22Rv1 (cell line): ENCODE measurements at regions not wholly inside any gene's neighbourhood (a gene's known extent, or its start where the extent isn't known, plus 50 kb on each side); places are given as distances from the start of the nearest gene placed in this dataset.

ENCODE experiments used
- ZFX ChIP-seq: fragments of 450-650 bp; IDR thresholded peaks from 2 replicates; pipeline ENCODE4 v1.6.1; 2017; ENCODE audit warnings: antibody characterized with exemption, borderline replicate concordance
- TF ChIP-seq, protein P1 (sequence below): fragments of 450-650 bp; IDR thresholded peaks from 2 replicates; pipeline ENCODE4 v1.5.1; 2017; ENCODE audit warnings: mild to moderate bottlenecking

DNA sequence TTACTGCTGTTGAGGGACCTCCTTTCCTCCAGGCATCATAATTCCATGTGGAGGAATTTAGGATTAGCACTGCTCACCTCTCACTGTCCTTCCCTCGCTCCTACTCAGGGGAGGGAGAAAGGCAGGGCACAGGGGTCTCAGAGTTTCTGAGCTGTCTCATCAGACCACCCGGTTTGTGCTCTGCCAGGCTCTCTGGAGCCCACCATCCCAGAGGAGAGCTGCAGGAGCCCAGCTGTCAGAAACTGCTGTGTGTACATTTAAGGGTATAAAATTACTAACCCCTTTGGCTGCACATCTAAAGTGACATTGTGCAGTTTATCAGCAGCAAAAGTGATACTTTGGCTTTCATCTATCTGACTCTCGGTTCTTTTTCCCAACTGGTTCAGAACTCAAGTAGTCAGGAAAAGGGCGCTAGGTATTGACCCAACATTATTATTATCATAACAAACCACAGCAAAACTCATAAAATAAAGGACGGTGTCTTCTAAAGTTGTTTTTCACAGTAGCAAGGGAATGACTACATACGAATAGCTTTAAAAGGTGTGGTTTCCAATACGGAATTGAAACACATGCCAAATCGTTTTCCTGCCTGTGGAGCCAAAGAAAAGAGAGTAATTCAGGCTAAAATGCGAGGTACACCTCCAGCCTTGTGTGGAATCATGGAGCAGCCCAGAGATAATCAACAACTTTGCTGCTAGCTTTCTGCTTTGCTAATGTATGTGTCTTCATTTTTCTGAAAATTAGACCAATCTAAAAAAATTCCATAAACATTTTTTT lies 348.1 kb downstream of the TMEM167A start:
- TF ChIP-seq, protein P1, sequence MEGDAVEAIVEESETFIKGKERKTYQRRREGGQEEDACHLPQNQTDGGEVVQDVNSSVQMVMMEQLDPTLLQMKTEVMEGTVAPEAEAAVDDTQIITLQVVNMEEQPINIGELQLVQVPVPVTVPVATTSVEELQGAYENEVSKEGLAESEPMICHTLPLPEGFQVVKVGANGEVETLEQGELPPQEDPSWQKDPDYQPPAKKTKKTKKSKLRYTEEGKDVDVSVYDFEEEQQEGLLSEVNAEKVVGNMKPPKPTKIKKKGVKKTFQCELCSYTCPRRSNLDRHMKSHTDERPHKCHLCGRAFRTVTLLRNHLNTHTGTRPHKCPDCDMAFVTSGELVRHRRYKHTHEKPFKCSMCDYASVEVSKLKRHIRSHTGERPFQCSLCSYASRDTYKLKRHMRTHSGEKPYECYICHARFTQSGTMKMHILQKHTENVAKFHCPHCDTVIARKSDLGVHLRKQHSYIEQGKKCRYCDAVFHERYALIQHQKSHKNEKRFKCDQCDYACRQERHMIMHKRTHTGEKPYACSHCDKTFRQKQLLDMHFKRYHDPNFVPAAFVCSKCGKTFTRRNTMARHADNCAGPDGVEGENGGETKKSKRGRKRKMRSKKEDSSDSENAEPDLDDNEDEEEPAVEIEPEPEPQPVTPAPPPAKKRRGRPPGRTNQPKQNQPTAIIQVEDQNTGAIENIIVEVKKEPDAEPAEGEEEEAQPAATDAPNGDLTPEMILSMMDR, result no peak
- no peak for TF ChIP-seq ZFX
